ENCODE measurements at regions not wholly inside any gene's neighbourhood (a gene's known extent, or its start where the extent isn't known, plus 50 kb on each side); places are given as distances from the start of the nearest gene placed in this dataset.
"Not testable (repeated sequence)": the region's sequence is repeated elsewhere in the genome, so short reads cannot be mapped to it uniquely, and the experiment has no call there.

DNA sequence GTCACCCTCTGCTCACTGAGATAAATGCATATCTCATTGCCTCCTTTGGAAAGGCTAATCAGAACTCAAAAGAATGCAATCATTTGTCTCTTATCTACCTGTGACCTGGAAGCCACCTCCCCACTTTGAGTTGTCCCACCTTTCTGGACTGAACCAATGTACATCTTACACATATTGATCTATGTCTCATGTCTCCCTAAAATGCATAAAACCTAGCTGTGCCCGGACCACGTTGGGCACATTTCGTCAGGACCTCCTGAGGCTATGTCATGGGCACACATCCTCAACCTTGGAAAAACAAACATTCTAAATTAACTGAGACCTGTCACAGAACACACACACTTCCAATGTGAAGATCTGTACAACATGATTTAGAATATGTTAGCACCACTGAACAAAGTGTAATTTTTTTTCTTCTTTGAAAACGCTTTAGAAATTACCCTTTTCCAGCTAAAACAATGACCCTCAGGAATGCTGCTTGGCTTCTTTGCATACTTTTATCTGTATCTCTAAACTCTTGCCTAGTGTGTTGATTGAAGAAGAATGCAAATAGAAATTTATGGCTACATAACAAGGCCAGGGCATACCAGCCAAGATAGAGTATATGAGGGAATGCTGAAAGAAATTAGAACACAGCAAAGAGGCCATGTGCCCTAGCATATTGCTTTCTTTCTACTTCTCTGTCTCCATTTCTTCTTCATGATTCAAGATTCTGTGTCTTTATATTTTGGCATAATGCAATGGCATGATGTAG, 84.6 kb upstream of the DST start:
- Mint-ChIP-seq H3K4me3 (no peak overlapping the region), H3K36me3 (no peaks in the 10 kb centered on the region), H3K27me3 (no peaks in the 10 kb centered on the region), H3K4me1 (no peaks in the 10 kb centered on the region), H3K27ac (no peak overlapping the region), H3K9me3 (no peaks in the 10 kb centered on the region)
- H3K9me3 ChIP-seq (ENCODE audit: low read length) = no peaks in the 10 kb centered on the region
- no peak overlapping the region for H3K27ac ChIP-seq (ENCODE audit: low read depth, low read length)
- H3K4me1 ChIP-seq (ENCODE audit: insufficient read depth, low read length) = no peaks in the 10 kb centered on the region
- H3K27me3 ChIP-seq (ENCODE audit: insufficient read depth, low read length, poor library complexity, severe bottlenecking) = no peaks in the 10 kb centered on the region
- POLR2A ChIA-PET = no interaction called here
- no peaks in the 10 kb centered on the region for H3K36me3 ChIP-seq (ENCODE audit: insufficient read depth, low read length)
- DNase-seq = no peak
- H3K4me3 ChIP-seq (ENCODE audit: low read length) = no peak overlapping the region
- CTCF ChIA-PET = no interaction called here

DNA sequence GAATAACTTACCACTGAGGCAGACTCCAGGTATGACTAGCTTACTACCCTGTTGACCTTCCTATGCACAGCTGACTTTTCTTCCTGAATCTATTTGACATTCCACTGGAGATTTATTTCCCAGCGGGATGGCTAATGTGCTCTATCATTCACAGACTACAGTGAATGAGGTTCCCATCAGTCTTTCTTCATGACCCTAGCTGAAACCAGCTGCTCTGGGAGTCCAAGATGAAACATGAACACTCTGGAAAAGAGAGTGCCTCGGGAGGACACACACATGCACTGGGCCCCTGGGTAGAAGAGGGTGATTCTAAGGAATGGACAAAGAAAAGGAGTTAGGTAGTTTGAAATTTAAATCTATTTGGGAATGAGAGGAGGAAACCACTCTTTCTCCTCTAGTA, 82.6 kb upstream of the DST start:
- Mint-ChIP-seq H3K27me3 (no peaks in the 10 kb centered on the region), H3K4me1 (no peaks in the 10 kb centered on the region), H3K36me3 (no peaks in the 10 kb centered on the region), H3K4me3 (no peak overlapping the region), H3K9me3 (peaks cover 0 to 6% (median 0%) of the 10 kb centered on the region in 5 donors), H3K27ac (peak overlapping the region in 1 of 8 donors; percentile 27)
- Histone ChIP-seq H3K9me3 (ENCODE audit: low read length) (no peaks in the 10 kb centered on the region), H3K36me3 (ENCODE audit: insufficient read depth, low read length) (no peaks in the 10 kb centered on the region), H3K4me1 (ENCODE audit: insufficient read depth, low read length) (no peaks in the 10 kb centered on the region), H3K4me3 (ENCODE audit: low read length) (no peak overlapping the region), H3K27me3 (ENCODE audit: insufficient read depth, low read length, poor library complexity, severe bottlenecking) (no peaks in the 10 kb centered on the region), H3K27ac (ENCODE audit: low read depth, low read length) (no peak overlapping the region)
- ChIA-PET CTCF (no interaction called here), POLR2A (no interaction called here)
- no peak for DNase-seq

DNA sequence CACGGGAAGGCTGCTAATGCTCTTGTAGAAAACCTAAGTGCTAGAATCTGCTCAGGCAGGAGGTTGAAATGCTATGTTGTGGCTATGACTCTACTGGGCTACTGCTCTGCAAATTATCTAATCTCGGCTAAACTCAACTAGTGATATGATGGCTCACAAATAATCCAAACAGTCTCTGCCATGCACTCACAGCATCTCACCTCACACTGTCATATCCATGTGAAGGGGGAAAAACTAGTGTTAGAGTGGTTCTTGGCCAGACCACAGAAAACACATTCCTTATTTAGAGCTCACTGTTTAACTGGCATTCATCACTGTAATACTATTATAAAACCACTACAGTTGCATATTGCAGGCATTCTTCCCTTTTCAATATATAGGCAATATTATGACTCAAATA, 81.8 kb upstream of the DST start:
- Mint-ChIP-seq H3K36me3 (no peaks in the 10 kb centered on the region), H3K27me3 (no peaks in the 10 kb centered on the region), H3K4me3 (no peak overlapping the region), H3K9me3 (peaks cover 0 to 8% (median 3%) of the 10 kb centered on the region in 5 donors), H3K4me1 (no peaks in the 10 kb centered on the region), H3K27ac (no peak overlapping the region)
- no peaks in the 10 kb centered on the region for H3K27me3 ChIP-seq (ENCODE audit: insufficient read depth, low read length, poor library complexity, severe bottlenecking)
- DNase-seq = no peak
- no peaks in the 10 kb centered on the region for H3K36me3 ChIP-seq (ENCODE audit: insufficient read depth, low read length)
- H3K9me3 ChIP-seq (ENCODE audit: low read length) = no peaks in the 10 kb centered on the region
- no peak overlapping the region for H3K4me3 ChIP-seq (ENCODE audit: low read length)
- no peak overlapping the region for H3K27ac ChIP-seq (ENCODE audit: low read depth, low read length)
- H3K4me1 ChIP-seq (ENCODE audit: insufficient read depth, low read length) = no peaks in the 10 kb centered on the region
- CTCF ChIA-PET = no interaction called here
- POLR2A ChIA-PET = no interaction called here

DNA sequence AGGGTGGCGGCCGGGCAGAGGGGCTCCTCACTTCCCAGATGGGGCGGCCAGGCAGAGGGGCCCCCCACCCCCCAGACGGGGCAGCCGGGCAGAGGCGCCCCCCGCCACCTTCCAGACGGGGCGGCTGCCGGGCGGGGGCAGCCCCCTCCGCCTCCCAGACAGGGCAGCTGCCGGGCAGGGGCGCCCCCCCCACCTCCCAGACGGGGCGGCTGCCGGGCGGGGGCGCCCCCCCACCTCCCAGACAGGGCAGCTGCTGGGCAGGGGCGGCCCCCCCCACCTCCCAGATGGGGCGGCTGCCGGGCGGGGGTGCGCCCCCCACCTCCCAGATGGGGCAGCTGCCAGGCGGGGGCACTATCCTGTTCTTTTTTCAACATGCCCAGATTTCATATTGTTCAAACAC, 78.2 kb upstream of the DST start:
- Mint-ChIP-seq H3K27me3 (no peaks in the 10 kb centered on the region), H3K36me3 (peaks cover 0 to 3% (median 0%) of the 10 kb centered on the region in 3 donors), H3K4me1 (no peaks in the 10 kb centered on the region), H3K27ac (no peak overlapping the region), H3K9me3 (peaks cover 0 to 10% (median 7%) of the 10 kb centered on the region in 5 donors), H3K4me3 (no peak overlapping the region)
- Histone ChIP-seq H3K4me1 (ENCODE audit: insufficient read depth, low read length) (no peaks in the 10 kb centered on the region), H3K27me3 (ENCODE audit: insufficient read depth, low read length, poor library complexity, severe bottlenecking) (no peaks in the 10 kb centered on the region), H3K9me3 (ENCODE audit: low read length) (no peaks in the 10 kb centered on the region), H3K36me3 (ENCODE audit: insufficient read depth, low read length) (no peaks in the 10 kb centered on the region), H3K27ac (ENCODE audit: low read depth, low read length) (no peak overlapping the region), H3K4me3 (ENCODE audit: low read length) (no peak overlapping the region)
- POLR2A ChIA-PET = no interaction called here
- no peak for DNase-seq
- CTCF ChIA-PET = no interaction called here

DNA sequence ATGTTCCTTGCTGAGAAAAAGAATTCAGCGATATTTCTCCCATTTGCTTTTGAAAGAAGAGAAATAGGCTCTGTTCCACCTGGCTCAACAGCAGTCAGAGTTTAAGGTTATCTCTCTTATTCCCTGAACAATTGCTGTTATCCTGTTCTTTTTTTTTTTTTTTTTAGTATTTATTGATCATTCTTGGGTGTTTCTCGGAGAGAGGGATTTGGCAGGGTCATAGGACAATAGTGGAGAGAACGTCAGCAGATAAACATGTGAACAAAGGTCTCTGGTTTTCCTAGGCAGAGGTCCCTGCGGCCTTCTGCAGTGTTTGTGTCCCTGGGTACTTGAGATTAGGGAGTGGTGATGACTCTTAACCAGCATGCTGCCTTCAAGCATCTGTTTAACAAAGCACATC, 77.5 kb upstream of the DST start:
- peaks cover 0 to 10% (median 7%) of the 10 kb centered on the region in 5 donors for H3K9me3 Mint-ChIP-seq
- H3K4me3 ChIP-seq (ENCODE audit: low read length); H3K27me3 ChIP-seq (ENCODE audit: insufficient read depth, low read length, poor library complexity, severe bottlenecking); CTCF ChIA-PET; H3K36me3 ChIP-seq (ENCODE audit: insufficient read depth, low read length); H3K4me1 ChIP-seq (ENCODE audit: insufficient read depth, low read length); DNase-seq; POLR2A ChIA-PET; H3K36me3 Mint-ChIP-seq; H3K9me3 ChIP-seq (ENCODE audit: low read length); H3K4me1 Mint-ChIP-seq; H3K27me3 Mint-ChIP-seq; H3K27ac ChIP-seq (ENCODE audit: low read depth, low read length); H3K27ac Mint-ChIP-seq: not testable (repeated sequence)
- H3K4me3 Mint-ChIP-seq = peak overlapping the region in 1 of 7 donors; percentile 27

DNA sequence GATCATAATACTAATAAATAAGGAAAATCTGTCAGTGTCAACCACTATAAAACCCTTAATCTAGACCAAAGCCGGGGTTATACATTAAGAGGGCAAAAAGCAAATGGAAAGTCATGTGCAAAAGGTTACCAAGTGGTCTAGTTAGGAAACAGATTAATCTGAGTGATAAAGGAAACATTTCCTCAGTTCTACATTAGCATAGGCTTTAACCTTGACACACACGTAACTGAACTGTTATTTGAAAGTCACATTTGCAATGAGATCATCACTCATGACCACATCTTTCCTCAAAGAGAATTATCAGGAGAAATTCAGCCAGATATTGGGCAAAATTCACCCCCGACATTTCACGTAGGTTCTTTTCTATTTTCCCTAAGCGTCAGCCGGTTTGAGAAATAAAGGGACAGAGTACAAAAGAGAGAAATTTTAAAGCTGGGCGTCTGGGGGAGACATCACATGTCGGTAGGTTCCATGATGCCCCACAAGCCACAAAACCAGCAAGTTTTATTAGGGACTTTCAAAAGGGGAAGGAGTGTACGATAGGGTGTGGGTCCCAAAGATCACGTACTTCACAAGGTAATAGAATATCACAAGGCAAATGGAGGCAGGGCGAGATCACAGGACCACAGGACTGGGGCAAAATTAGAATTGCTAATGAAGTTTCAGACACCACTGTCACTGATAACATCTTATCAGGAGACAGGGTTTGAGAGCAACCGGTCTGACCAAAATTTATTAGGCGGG, 76.8 kb upstream of the DST start:
- H3K27ac Mint-ChIP-seq; H3K4me3 ChIP-seq (ENCODE audit: low read length); H3K4me1 Mint-ChIP-seq; H3K36me3 Mint-ChIP-seq; H3K27ac ChIP-seq (ENCODE audit: low read depth, low read length); H3K9me3 ChIP-seq (ENCODE audit: low read length); H3K27me3 Mint-ChIP-seq; H3K4me1 ChIP-seq (ENCODE audit: insufficient read depth, low read length); H3K4me3 Mint-ChIP-seq; H3K36me3 ChIP-seq (ENCODE audit: insufficient read depth, low read length); DNase-seq; POLR2A ChIA-PET; CTCF ChIA-PET; H3K27me3 ChIP-seq (ENCODE audit: insufficient read depth, low read length, poor library complexity, severe bottlenecking): not testable (repeated sequence)
- H3K9me3 Mint-ChIP-seq = peaks cover 0 to 10% (median 7%) of the 10 kb centered on the region in 5 donors

DNA sequence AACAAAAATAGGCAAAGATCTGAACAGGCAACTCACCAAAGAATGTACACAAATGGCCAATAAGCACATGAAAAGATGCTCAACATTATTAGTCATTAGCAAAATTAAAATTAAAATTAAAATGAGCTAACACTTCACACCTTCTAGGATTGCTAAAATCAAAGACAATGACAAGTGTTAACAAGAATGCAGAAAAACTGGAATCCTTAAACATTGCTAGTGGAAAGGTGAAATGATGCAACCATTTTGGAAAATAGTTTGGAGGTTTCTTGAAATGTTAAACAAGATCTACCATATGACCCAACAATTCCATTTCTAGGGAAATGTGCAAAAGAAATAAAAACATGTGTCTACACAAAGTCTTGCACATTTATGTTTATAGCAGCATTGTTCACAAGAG, 75.5 kb upstream of the DST start:
- H3K4me1 Mint-ChIP-seq = no peaks in the 10 kb centered on the region
- Histone ChIP-seq H3K27me3 (ENCODE audit: insufficient read depth, low read length, poor library complexity, severe bottlenecking) (no peaks in the 10 kb centered on the region), H3K9me3 (ENCODE audit: low read length) (no peaks in the 10 kb centered on the region), H3K27ac (ENCODE audit: low read depth, low read length) (no peak overlapping the region), H3K36me3 (ENCODE audit: insufficient read depth, low read length) (no peaks in the 10 kb centered on the region), H3K4me3 (ENCODE audit: low read length) (no peak overlapping the region), H3K4me1 (ENCODE audit: insufficient read depth, low read length) (no peaks in the 10 kb centered on the region)
- H3K36me3 Mint-ChIP-seq = peaks cover 0 to 3% (median 0%) of the 10 kb centered on the region in 3 donors
- POLR2A ChIA-PET = no interaction called here
- H3K9me3 Mint-ChIP-seq = peaks cover 0 to 10% (median 7%) of the 10 kb centered on the region in 5 donors
- no peak overlapping the region for H3K4me3 Mint-ChIP-seq
- H3K27me3 Mint-ChIP-seq = peaks cover 0 to 2% of the 10 kb centered on the region in 2 donors
- no peak for DNase-seq
- CTCF ChIA-PET = no interaction called here
- H3K27ac Mint-ChIP-seq = no peak overlapping the region

DNA sequence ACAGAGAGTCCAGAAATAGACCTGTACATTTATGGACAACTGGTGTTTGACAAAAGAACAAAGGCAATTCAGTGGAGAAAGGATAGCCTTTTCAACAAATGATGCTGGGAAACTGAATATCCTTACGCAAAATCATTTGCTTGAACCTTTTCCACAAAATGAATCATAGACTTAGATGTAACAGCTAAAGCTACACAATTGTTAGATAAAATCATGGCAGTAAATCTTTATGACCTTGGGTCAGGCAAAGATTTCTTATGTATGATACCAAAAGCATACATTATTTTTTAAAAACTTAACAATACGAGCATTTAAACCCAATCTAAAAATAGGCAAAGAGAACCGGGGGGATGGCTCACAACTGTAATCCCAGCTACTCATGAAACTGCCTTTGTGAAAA, 73.5 kb upstream of the DST start:
- Histone ChIP-seq H3K9me3 (ENCODE audit: low read length) (no peaks in the 10 kb centered on the region), H3K36me3 (ENCODE audit: insufficient read depth, low read length) (no peaks in the 10 kb centered on the region), H3K4me1 (ENCODE audit: insufficient read depth, low read length) (no peaks in the 10 kb centered on the region), H3K27me3 (ENCODE audit: insufficient read depth, low read length, poor library complexity, severe bottlenecking) (no peaks in the 10 kb centered on the region), H3K4me3 (ENCODE audit: low read length) (no peak overlapping the region), H3K27ac (ENCODE audit: low read depth, low read length) (no peak overlapping the region)
- Mint-ChIP-seq H3K9me3 (peaks cover 0 to 10% (median 3%) of the 10 kb centered on the region in 5 donors), H3K27me3 (peaks cover 0 to 2% of the 10 kb centered on the region in 2 donors), H3K4me3 (no peak overlapping the region), H3K4me1 (no peaks in the 10 kb centered on the region), H3K27ac (no peak overlapping the region), H3K36me3 (peaks cover 0 to 3% (median 0%) of the 10 kb centered on the region in 3 donors)
- DNase-seq = no peak
- POLR2A ChIA-PET = no interaction called here
- CTCF ChIA-PET = no interaction called here

Measured in CD8-positive, alpha-beta memory T cell (primary cell).